HG03280 (cell line): ENCODE measurements at regions not wholly inside any gene's neighbourhood (a gene's known extent, or its start where the extent isn't known, plus 50 kb on each side); places are given as distances from the start of the nearest gene placed in this dataset.
"Not testable (repeated sequence)": the region's sequence is repeated elsewhere in the genome, so short reads cannot be mapped to it uniquely, and the experiment has no call there.

Experiments used
- ATAC-seq: cut with Tn5 transposase; IDR thresholded peaks from one replicate; pipeline ENCODE4 v1.9.1; 2021; ENCODE audit warnings: mild to moderate bottlenecking, moderate library complexity; ENCODE audit not compliant: unreplicated experiment

DNA sequence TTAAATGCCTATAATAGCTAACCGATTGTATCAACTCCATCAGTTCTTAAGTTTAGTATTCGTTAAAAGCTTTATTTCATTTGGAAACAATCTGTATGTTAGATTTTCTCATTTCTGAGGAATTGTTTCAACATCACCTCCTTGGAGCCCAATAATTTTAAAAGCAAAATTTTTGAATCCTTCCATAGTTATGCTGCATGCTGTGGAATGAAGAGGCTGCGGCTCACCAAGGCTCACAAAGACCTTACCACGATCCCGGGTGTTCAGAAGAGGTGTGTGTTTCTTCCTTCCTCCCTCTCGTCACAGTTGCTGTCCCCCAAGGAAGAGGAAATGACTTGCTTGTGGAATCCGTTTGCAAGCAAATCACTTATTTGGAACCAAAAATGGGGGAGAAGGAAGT lies 143.8 kb downstream of the FGF1 start:
- ATAC-seq, result no peak

- ATAC-seq, result no peak
These were observed 144.9 kb downstream of the FGF1 start for GRCh38 chr5:142540922-142541422.

DNA sequence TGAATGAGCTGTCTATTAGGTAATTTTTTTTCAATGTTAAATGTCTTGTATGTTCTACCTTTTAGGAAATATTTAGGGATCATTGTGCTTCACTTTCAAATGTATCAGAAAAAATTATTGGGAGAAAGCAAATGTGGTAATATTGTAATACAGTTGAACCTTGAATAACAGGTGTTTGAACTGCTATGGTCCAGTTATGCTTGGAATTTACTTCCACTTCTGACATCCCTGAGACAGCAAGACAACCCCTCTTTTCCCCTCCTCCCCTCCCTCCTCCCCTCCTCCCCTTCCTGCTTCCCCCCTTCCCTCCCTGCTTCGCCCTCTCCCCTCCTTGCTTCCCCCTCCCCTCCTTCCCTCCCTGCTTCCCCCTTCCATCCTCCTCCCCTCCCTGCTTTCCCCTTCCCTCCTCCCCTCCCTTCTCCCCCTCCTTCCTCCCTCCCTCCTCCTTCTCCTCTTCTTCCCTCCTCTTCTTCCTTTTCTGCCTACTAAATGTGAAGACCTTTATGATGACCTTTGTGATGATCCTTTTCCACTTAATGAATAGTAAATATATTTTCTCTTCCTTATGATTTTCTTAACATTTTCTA lies 146.6 kb downstream of the FGF1 start:
- ATAC-seq, result no peak

- no peak for ATAC-seq
These were observed 148.0 kb downstream of the FGF1 start for GRCh38 chr5:142537938-142538337.

GRCh38 chr5:142532781-142533176 lies 153.1 kb downstream of the FGF1 start:
- ATAC-seq, result no peak

GRCh38 chr5:142531977-142532780 lies 153.7 kb downstream of the FGF1 start:
- no peak for ATAC-seq

DNA sequence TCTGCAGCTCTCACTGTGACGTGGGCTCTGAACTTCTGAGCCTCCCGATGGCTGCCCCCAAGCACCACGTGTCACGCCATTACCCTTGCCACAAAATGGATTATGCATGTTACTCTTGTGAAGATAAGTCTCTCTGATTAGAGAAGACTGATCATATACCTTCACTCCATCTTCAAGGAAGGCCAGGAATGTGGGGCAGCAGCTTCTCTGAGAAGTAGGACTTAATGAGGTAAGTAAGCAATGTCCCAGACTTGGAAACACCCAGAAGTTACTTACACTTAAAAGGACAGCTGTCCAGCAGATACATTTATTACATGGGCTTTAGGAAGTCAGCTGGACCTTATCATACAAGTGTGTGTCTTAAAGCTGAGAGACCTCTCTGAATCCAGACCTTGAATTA lies 155.0 kb downstream of the FGF1 start:
- no peak for ATAC-seq

GRCh38 chr5:142529626-142530278 lies 156.1 kb downstream of the FGF1 start:
- no peak for ATAC-seq

- no peak for ATAC-seq
These were observed 158.1 kb downstream of the FGF1 start for GRCh38 chr5:142527664-142528295.

- ATAC-seq, result no peak
These were observed 158.7 kb downstream of the FGF1 start for GRCh38 chr5:142527234-142527633.

- no peak for ATAC-seq
These were observed 162.9 kb downstream of the FGF1 start for GRCh38 chr5:142522983-142523382.

DNA sequence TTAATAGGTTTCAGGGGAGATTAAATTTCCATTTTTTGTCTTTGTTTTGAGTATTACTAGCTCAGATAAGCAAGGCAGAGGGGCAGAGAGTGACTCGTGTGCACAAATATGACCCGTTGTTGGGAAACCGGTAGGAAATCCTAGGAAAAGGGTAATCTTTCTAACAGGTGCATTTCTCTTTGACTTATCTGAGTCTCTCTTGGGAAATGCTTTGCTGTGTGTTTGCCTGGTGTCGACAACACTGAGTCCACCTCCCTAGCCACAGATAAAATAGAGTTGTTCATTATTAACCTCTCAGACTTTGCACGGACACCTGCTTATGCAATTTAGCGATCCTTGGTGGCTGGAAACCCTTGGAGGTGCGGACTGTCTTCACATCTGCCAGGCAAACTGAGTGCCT lies 164.2 kb downstream of the FGF1 start:
- no peak for ATAC-seq

- ATAC-seq, result no peak
These were observed 165.0 kb downstream of the FGF1 start for GRCh38 chr5:142520885-142521284.

DNA sequence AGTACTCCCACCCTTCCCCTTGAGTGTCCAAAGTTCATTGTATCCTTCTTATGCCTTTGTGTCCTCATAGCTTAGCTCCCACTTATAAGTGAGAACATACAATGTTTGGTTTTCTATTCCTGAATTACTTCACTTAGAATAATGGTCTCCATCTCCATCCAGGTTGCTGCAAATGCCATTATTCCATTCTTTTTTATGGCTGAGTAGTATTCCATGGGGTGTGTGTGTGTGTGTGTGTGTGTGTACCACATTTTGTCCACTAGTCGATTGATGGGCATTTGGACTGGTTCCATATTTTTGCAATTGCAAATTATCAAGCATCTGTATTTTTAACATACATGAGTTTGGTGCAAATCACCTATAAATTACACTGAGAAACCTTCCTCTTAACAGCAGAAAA lies 166.0 kb downstream of the FGF1 start:
- ATAC-seq, result not testable (repeated sequence)

DNA sequence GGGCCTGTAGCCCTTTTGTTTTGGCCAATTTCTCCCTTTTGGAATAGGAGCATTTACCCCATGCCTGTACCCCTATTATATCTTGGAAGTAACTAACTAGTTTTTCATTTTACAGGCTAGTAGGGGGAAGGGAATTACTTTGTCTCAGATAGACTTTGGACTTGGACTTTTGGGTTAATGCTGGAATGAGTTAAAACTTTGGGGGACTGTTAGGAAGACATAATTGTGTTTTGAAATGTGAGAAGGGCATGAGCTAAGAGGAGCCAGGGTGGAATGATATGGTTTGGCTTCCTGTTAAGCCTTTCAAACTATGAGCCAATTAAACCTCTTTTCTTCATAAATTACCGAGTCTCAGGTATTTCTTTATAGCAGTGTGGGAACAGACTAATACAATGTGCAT lies 168.1 kb downstream of the FGF1 start:
- ATAC-seq, result no peak

DNA sequence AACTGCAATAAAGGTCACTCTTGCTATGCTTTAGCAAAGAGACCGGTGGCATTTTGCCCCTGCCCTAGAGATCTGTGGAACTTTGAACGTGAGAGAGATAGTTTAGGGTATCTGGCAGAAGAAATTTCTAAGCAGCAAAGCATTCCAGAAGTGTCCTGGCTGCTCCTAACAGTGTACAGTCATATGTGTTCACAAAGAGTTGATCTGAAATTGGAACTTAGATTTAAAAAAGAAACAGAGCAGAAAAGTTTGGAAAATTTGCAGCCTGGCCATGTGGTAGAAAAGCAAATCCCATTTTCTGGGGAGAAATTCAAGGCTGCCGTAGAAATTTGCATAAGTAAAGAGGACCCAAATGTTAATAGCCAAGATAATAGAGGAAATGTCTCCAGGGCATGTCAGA lies 169.2 kb downstream of the FGF1 start:
- ATAC-seq, result no peak

DNA sequence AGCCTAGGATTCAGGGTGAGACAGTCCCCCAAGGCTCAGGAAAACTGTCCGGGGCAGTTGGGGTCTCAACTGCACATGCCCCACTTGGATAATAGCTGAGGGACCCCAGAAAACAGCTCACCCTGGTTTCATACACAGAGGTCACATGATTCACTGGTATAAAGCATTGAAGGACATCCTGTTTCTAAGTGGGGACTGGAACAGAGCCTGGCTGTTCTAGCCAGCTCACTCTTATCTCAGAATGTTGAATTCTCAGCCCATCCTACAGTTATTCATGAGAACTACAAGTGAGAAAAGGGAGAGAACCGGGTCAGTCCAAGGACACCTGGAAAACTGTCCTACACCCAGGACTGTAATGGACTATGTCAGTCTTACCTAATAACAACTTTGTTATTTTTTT lies 170.9 kb downstream of the FGF1 start:
- no peak for ATAC-seq

GRCh38 chr5:142514196-142514595 lies 171.7 kb downstream of the FGF1 start:
- ATAC-seq, result no peak

- ATAC-seq, result no peak
These were observed 173.5 kb downstream of the FGF1 start for GRCh38 chr5:142512043-142513042.

DNA sequence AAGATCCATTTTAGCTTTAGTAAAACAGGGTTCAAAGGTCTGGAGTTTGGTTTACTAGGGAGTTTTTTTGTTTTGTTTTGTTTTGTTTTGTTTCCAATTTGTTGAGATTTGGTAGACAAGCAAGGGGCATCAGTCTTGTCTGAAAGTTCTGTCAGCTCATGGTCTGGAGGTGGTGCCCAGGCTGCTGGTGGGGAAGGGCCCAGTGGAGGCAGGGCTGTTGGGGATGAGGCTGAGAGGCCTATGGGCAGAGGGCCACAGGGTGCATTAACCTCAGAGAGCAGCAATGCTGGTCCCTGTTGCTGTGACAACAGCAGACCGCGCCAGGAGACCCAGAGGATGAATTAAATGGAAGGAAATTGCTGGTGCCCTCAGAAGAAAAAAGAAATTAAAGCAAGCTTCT lies 174.5 kb downstream of the FGF1 start:
- ATAC-seq, result no peak
